ENCODE measurements at regions not wholly inside any gene's neighbourhood (a gene's known extent, or its start where the extent isn't known, plus 50 kb on each side); places are given as distances from the start of the nearest gene placed in this dataset.

GRCh38 chr7:8809320-8809719 is 375.9 kb downstream of the NXPH1 start:
- no peak for DNase-seq
- no peak overlapping the region for H3K4me3 ChIP-seq

GRCh38 chr7:8817448-8818036 is 384.1 kb downstream of the NXPH1 start:
- no peak overlapping the region for H3K4me3 ChIP-seq
- DNase-seq, result peak in 1 of 3 donors; percentile 33
- H3K27ac ChIP-seq (ENCODE audit: low read depth in 1 of 2, low read length in 1 of 2), result no peak overlapping the region
- no peaks in the 10 kb centered on the region for H3K9me3 ChIP-seq (ENCODE audit: control insufficient read depth in 4 of 4, insufficient read depth in 3 of 4, low read length in 3 of 4)
- no peak for ATAC-seq (ENCODE audit: insufficient read depth, low FRiP score)
- 22 to 43% methylated on average over 3 of the region's 3 CpGs for WGBS, 2 donors
- H3K27me3 ChIP-seq (ENCODE audit: control insufficient read depth in 3 of 3, insufficient read depth in 3 of 3, low read length in 2 of 3), result no peaks in the 10 kb centered on the region
- no peak for TF ChIP-seq CTCF (IDR thresholded peaks at IDR 0.05; ENCODE audit: control extremely low read depth, extremely low read depth)
- H3K9ac ChIP-seq (ENCODE audit: insufficient read depth in 1 of 2, low read length in 2 of 2), result no peak overlapping the region
- no peaks in the 10 kb centered on the region for H3K4me1 ChIP-seq (ENCODE audit: control insufficient read depth in 5 of 5, insufficient read depth in 5 of 5, low read length in 5 of 5)
- no peaks in the 10 kb centered on the region for H3K36me3 ChIP-seq (ENCODE audit: control insufficient read depth in 4 of 4, insufficient read depth in 4 of 4, low read length in 4 of 4)

More at GRCh38 chr7:8809320-8809719, 375.9 kb downstream of the NXPH1 start:
- no peak for ATAC-seq (ENCODE audit: insufficient read depth, low FRiP score)
- Histone ChIP-seq H3K9ac (ENCODE audit: insufficient read depth in 1 of 2, low read length in 2 of 2) (no peak overlapping the region), H3K9me3 (ENCODE audit: control insufficient read depth in 4 of 4, insufficient read depth in 3 of 4, low read length in 3 of 4) (no peaks in the 10 kb centered on the region), H3K4me1 (ENCODE audit: control insufficient read depth in 5 of 5, insufficient read depth in 5 of 5, low read length in 5 of 5) (no peaks in the 10 kb centered on the region), H3K27ac (ENCODE audit: low read depth in 1 of 2, low read length in 1 of 2) (no peak overlapping the region), H3K27me3 (ENCODE audit: control insufficient read depth in 3 of 3, insufficient read depth in 3 of 3, low read length in 2 of 3) (no peaks in the 10 kb centered on the region), H3K36me3 (ENCODE audit: control insufficient read depth in 4 of 4, insufficient read depth in 4 of 4, low read length in 4 of 4) (no peaks in the 10 kb centered on the region)
- no peak for TF ChIP-seq CTCF (IDR thresholded peaks at IDR 0.05; ENCODE audit: control extremely low read depth, extremely low read depth)
- 72 to 76% methylated on average over 2 of the region's 2 CpGs for WGBS, 2 donors

GRCh38 chr7:8818406-8818805 is 385.0 kb downstream of the NXPH1 start:
- H3K4me1 ChIP-seq (ENCODE audit: control insufficient read depth in 5 of 5, insufficient read depth in 5 of 5, low read length in 5 of 5), result no peaks in the 10 kb centered on the region
- no peaks in the 10 kb centered on the region for H3K27me3 ChIP-seq (ENCODE audit: control insufficient read depth in 3 of 3, insufficient read depth in 3 of 3, low read length in 2 of 3)
- no peaks in the 10 kb centered on the region for H3K9me3 ChIP-seq (ENCODE audit: control insufficient read depth in 4 of 4, insufficient read depth in 3 of 4, low read length in 3 of 4)
- no peaks in the 10 kb centered on the region for H3K36me3 ChIP-seq (ENCODE audit: control insufficient read depth in 4 of 4, insufficient read depth in 4 of 4, low read length in 4 of 4)
- no peak for TF ChIP-seq CTCF (IDR thresholded peaks at IDR 0.05; ENCODE audit: control extremely low read depth, extremely low read depth)
- no peak for ATAC-seq (ENCODE audit: insufficient read depth, low FRiP score)
- H3K27ac ChIP-seq (ENCODE audit: low read depth in 1 of 2, low read length in 1 of 2), result no peak overlapping the region
- H3K9ac ChIP-seq (ENCODE audit: insufficient read depth in 1 of 2, low read length in 2 of 2), result no peak overlapping the region
- no peak overlapping the region for H3K4me3 ChIP-seq
- DNase-seq, result no peak
- 86 to 94% methylated on average over 2 of the region's 2 CpGs for WGBS, 2 donors

- no peak overlapping the region for H3K9ac ChIP-seq (ENCODE audit: insufficient read depth in 1 of 2, low read length in 2 of 2)
- no peak for TF ChIP-seq CTCF (IDR thresholded peaks at IDR 0.05; ENCODE audit: control extremely low read depth, extremely low read depth)
- no peak overlapping the region for H3K4me3 ChIP-seq
- H3K27me3 ChIP-seq (ENCODE audit: control insufficient read depth in 3 of 3, insufficient read depth in 3 of 3, low read length in 2 of 3), result no peaks in the 10 kb centered on the region
- DNase-seq (no peak), ATAC-seq (ENCODE audit: insufficient read depth, low FRiP score) (no peak)
- H3K36me3 ChIP-seq (ENCODE audit: control insufficient read depth in 4 of 4, insufficient read depth in 4 of 4, low read length in 4 of 4), result no peaks in the 10 kb centered on the region
- H3K9me3 ChIP-seq (ENCODE audit: control insufficient read depth in 4 of 4, insufficient read depth in 3 of 4, low read length in 3 of 4), result no peaks in the 10 kb centered on the region
- H3K27ac ChIP-seq (ENCODE audit: low read depth in 1 of 2, low read length in 1 of 2), result no peak overlapping the region
- H3K4me1 ChIP-seq (ENCODE audit: control insufficient read depth in 5 of 5, insufficient read depth in 5 of 5, low read length in 5 of 5), result no peaks in the 10 kb centered on the region
- WGBS, 2 donors, result 64 to 73% methylated on average over 2 of the region's 2 CpGs
Observed at GRCh38 chr7:8822595-8822994, 389.2 kb downstream of the NXPH1 start.
